Liver (tissue), 8 donors: ENCODE measurements at regions not wholly inside any gene's neighbourhood (a gene's known extent, or its start where the extent isn't known, plus 50 kb on each side); places are given as distances from the start of the nearest gene placed in this dataset.

ENCODE experiments used
- DNase-seq: peaks from one replicate; pipeline ENCODE4 v3.0.0-alpha.2; 2017; ENCODE audit warnings: low spot score
- H3K27ac ChIP-seq, 2 donors: one replicate each; pipeline ENCODE4 v1.7.0; 2013; ENCODE audit warnings: inconsistent platforms in 2 of 2, low read length in 2 of 2, control low read depth in 1 of 2, low read depth in 1 of 2, mild to moderate bottlenecking in 1 of 2
- H3K27me3 ChIP-seq, 4 donors: one replicate each; pipeline versions ENCODE4 v1.6.1 to v1.7.0; 2013; ENCODE audit warnings: low read length in 3 of 4, inconsistent platforms in 1 of 4, mild to moderate bottlenecking in 1 of 4, moderate library complexity in 1 of 4; ENCODE audit not compliant: control insufficient read depth in 4 of 4, insufficient read depth in 4 of 4
- H3K36me3 ChIP-seq, 4 donors: one replicate each; pipeline versions ENCODE4 v1.6.1 to v1.7.0; 2013; ENCODE audit warnings: low read length in 3 of 4, mild to moderate bottlenecking in 3 of 4, low read depth in 1 of 4, moderate library complexity in 1 of 4; ENCODE audit not compliant: control insufficient read depth in 4 of 4, insufficient read depth in 3 of 4
- H3K4me1 ChIP-seq, 4 donors: one replicate each; pipeline versions ENCODE4 v1.6.1 to v1.7.0; 2013; ENCODE audit warnings: low read length in 3 of 4, mild to moderate bottlenecking in 3 of 4, moderate library complexity in 1 of 4; ENCODE audit not compliant: control insufficient read depth in 4 of 4, insufficient read depth in 4 of 4
- H3K4me3 ChIP-seq, 3 donors: one replicate each; pipeline versions ENCODE4 v1.6.1 to v1.7.0; 2013; ENCODE audit warnings: low read length in 3 of 3, control low read depth in 1 of 3, low read depth in 1 of 3, mild to moderate bottlenecking in 1 of 3
- H3K9ac ChIP-seq, 2 donors: one replicate each; pipeline ENCODE4 v1.7.0; 2013; ENCODE audit warnings: low read length in 2 of 2, mild to moderate bottlenecking in 2 of 2, moderate library complexity in 2 of 2, control low read depth in 1 of 2, low read depth in 1 of 2
- H3K9me3 ChIP-seq, 4 donors: one replicate each; pipeline versions ENCODE4 v1.6.1 to v1.7.0; 2013; ENCODE audit warnings: low read length in 3 of 4; ENCODE audit not compliant: control insufficient read depth in 4 of 4
- EGR1 ChIP-seq, 2 donors: IDR thresholded peaks; 2 replicates each; pipeline ENCODE4 v1.6.1; 2016 to 2018; ENCODE audit warnings: antibody characterized with exemption in 2 of 2, low read depth in 2 of 2
- FOXA1 ChIP-seq: IDR thresholded peaks from 2 replicates; pipeline ENCODE4 v1.6.1; 2016; ENCODE audit warnings: antibody characterized with exemption
- FOXA2 ChIP-seq: IDR thresholded peaks from 2 replicates; pipeline ENCODE4 v1.6.1; 2016; ENCODE audit warnings: antibody characterized with exemption
- HNF4G ChIP-seq: IDR thresholded peaks from 2 replicates; pipeline ENCODE4 v1.6.1; 2016; ENCODE audit warnings: antibody characterized with exemption
- JUND ChIP-seq, 2 donors: IDR thresholded peaks; 2 replicates each; pipeline ENCODE4 v1.6.1; 2016; ENCODE audit warnings: antibody characterized with exemption in 2 of 2
- NR2F2 ChIP-seq: IDR thresholded peaks from 2 replicates; pipeline ENCODE4 v1.6.1; 2016; ENCODE audit warnings: antibody characterized with exemption
- RAD21 ChIP-seq, 2 donors: IDR thresholded peaks; 2 replicates each; pipeline ENCODE4 v1.6.1; 2016; ENCODE audit warnings: antibody characterized with exemption in 2 of 2, mild to moderate bottlenecking in 2 of 2
- SP1 ChIP-seq: IDR thresholded peaks from 2 replicates; pipeline ENCODE4 v1.6.1; 2018; ENCODE audit warnings: antibody characterized with exemption, mild to moderate bottlenecking
- YY1 ChIP-seq: IDR thresholded peaks from 2 replicates; pipeline ENCODE4 v1.6.1; 2016; ENCODE audit warnings: antibody characterized with exemption, mild to moderate bottlenecking
- WGBS: extraction: QIAGEN DNeasy Blood & Tissue Kit; methylation state at CpG from one replicate; pipeline ENCODE4 v1.1.7; 2013; 5-methylcytosine and 5-hydroxymethylcytosine counted together
- TF ChIP-seq, protein P1 (sequence below): IDR thresholded peaks from 2 replicates; pipeline ENCODE4 v1.6.1; 2016; ENCODE audit warnings: antibody characterized with exemption, mild to moderate bottlenecking
- TF ChIP-seq, protein P2 (sequence below): IDR thresholded peaks from 2 replicates; pipeline ENCODE4 v1.6.1; 2016; ENCODE audit warnings: antibody characterized with exemption
- TF ChIP-seq, protein P3 (sequence below): IDR thresholded peaks from 2 replicates; pipeline ENCODE4 v1.6.1; 2016; ENCODE audit warnings: antibody characterized with exemption
- TF ChIP-seq, protein P4 (sequence below): fragments of 150-350 bp; IDR thresholded peaks from 2 replicates; pipeline ENCODE4 v1.5.1; 2017; ENCODE audit warnings: improper control_type of control experiment, low read depth, low read length; ENCODE audit not compliant: missing input control
- donor health status: healthy.
- donor health status: healthy.
- donor health status: healthy.
- donor health status: healthy.
- donor health status: healthy.

DNA sequence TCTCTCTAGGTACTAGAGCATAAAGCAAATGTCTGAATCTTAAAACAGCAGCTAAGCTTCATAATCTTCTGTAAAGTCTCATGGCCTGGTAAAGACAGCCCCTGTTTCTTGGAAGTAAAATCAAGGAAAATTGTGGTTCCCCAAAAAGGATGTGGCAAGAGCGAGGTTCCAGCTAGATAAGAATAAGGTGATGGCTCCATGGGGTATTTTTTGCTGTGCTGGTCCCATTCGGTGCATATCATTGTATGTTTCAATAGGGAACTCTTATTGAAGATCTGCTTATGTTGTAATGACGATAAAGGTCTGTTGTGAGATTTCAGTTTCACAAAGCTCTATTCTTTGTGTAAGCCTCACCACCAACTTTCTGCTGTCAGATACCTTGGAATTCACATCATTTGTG, 316.9 kb upstream of the NOCT start:
- H3K27me3 ChIP-seq = no peaks in the 10 kb centered on the region
- H3K4me1 ChIP-seq = no peaks in the 10 kb centered on the region
- DNase-seq = no peak
- H3K27ac ChIP-seq = no peak overlapping the region
- no peak overlapping the region for H3K4me3 ChIP-seq
- no peaks in the 10 kb centered on the region for H3K36me3 ChIP-seq
- TF ChIP-seq, protein P1, sequence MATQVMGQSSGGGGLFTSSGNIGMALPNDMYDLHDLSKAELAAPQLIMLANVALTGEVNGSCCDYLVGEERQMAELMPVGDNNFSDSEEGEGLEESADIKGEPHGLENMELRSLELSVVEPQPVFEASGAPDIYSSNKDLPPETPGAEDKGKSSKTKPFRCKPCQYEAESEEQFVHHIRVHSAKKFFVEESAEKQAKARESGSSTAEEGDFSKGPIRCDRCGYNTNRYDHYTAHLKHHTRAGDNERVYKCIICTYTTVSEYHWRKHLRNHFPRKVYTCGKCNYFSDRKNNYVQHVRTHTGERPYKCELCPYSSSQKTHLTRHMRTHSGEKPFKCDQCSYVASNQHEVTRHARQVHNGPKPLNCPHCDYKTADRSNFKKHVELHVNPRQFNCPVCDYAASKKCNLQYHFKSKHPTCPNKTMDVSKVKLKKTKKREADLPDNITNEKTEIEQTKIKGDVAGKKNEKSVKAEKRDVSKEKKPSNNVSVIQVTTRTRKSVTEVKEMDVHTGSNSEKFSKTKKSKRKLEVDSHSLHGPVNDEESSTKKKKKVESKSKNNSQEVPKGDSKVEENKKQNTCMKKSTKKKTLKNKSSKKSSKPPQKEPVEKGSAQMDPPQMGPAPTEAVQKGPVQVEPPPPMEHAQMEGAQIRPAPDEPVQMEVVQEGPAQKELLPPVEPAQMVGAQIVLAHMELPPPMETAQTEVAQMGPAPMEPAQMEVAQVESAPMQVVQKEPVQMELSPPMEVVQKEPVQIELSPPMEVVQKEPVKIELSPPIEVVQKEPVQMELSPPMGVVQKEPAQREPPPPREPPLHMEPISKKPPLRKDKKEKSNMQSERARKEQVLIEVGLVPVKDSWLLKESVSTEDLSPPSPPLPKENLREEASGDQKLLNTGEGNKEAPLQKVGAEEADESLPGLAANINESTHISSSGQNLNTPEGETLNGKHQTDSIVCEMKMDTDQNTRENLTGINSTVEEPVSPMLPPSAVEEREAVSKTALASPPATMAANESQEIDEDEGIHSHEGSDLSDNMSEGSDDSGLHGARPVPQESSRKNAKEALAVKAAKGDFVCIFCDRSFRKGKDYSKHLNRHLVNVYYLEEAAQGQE = no peak
- no peak for TF ChIP-seq NR2F2
- TF ChIP-seq JUND (IDR thresholded peaks at IDR 0.05) = no peak
- no peak for TF ChIP-seq FOXA1
- WGBS = 65% methylated on average over 3 of the region's 3 CpGs
- H3K9me3 ChIP-seq = no peaks in the 10 kb centered on the region
- no peak overlapping the region for H3K9ac ChIP-seq

DNA sequence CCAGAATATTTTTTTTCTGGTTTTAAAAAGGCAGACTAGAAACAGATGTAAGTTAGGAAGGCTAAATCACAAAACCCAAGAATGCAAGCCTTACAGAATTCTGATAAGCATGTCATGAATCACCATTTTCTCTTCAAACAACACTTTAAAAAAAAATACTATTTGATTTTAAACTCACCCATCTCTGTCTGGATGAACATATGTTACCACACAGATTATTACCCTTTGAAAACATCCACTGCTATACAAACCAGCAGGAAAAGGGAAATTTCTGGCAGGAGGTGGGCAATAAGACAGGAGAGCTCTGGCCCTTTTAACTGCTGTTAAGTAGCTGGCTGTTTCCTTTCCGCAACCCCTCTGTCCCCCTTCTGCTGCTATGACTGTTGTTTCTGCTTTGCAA, 317.7 kb upstream of the NOCT start:
- H3K9ac ChIP-seq = no peak overlapping the region
- H3K27ac ChIP-seq = no peak overlapping the region
- WGBS = 97% methylated on average over 1 of the region's 1 CpG
- TF ChIP-seq YY1 = no peak
- H3K9me3 ChIP-seq = no peaks in the 10 kb centered on the region
- no peak for DNase-seq
- no peaks in the 10 kb centered on the region for H3K4me1 ChIP-seq
- H3K27me3 ChIP-seq = no peaks in the 10 kb centered on the region
- no peaks in the 10 kb centered on the region for H3K36me3 ChIP-seq
- no peak overlapping the region for H3K4me3 ChIP-seq

DNA sequence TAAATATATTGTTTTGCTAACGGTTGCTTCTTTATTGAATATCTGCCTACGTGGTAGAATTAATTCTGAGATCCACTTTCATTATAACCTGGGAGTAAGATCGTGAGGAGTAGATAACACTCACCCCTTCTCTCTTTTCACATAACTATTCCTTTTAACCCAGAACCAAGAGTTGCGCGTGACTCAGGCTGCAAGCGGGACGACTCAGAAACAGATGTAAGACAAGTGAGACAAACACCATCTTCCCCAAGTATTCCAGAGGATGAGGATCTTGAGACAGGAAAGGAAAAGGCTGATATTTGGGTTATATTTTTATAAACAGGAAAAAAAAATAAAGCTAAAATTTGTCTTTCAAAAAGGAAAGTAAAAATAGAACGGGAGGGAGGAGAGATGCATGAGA, 318.8 kb upstream of the NOCT start:
- no peaks in the 10 kb centered on the region for H3K36me3 ChIP-seq
- H3K27ac ChIP-seq = no peak overlapping the region
- H3K9ac ChIP-seq = no peak overlapping the region
- TF ChIP-seq, protein P2, sequence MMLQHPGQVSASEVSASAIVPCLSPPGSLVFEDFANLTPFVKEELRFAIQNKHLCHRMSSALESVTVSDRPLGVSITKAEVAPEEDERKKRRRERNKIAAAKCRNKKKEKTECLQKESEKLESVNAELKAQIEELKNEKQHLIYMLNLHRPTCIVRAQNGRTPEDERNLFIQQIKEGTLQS = no peak
- no peak for TF ChIP-seq FOXA2
- TF ChIP-seq, protein P3, sequence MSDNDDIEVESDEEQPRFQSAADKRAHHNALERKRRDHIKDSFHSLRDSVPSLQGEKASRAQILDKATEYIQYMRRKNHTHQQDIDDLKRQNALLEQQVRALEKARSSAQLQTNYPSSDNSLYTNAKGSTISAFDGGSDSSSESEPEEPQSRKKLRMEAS = no peak
- H3K4me3 ChIP-seq = no peak overlapping the region
- whole genome bisulfite sequencing = 85% methylated on average over 8 of the region's 8 CpGs
- no peaks in the 10 kb centered on the region for H3K4me1 ChIP-seq
- DNase-seq = no peak
- no peaks in the 10 kb centered on the region for H3K9me3 ChIP-seq
- H3K27me3 ChIP-seq = no peaks in the 10 kb centered on the region

GRCh38 chr4:138696058-138696457, 319.5 kb upstream of the NOCT start:
- WGBS = 73% methylated on average over 2 of the region's 2 CpGs
- DNase-seq = no peak
- TF ChIP-seq RAD21 (IDR thresholded peaks at IDR 0.05) (no peak), SP1 (no peak), FOXA2 (no peak), YY1 (no peak), EGR1 (IDR thresholded peaks at IDR 0.05; ENCODE audit: low read depth in 2 of 2) (no peak), NR2F2 (no peak), FOXA1 (no peak), HNF4G (no peak), JUND (IDR thresholded peaks at IDR 0.05) (no peak)
- TF ChIP-seq, protein P4, sequence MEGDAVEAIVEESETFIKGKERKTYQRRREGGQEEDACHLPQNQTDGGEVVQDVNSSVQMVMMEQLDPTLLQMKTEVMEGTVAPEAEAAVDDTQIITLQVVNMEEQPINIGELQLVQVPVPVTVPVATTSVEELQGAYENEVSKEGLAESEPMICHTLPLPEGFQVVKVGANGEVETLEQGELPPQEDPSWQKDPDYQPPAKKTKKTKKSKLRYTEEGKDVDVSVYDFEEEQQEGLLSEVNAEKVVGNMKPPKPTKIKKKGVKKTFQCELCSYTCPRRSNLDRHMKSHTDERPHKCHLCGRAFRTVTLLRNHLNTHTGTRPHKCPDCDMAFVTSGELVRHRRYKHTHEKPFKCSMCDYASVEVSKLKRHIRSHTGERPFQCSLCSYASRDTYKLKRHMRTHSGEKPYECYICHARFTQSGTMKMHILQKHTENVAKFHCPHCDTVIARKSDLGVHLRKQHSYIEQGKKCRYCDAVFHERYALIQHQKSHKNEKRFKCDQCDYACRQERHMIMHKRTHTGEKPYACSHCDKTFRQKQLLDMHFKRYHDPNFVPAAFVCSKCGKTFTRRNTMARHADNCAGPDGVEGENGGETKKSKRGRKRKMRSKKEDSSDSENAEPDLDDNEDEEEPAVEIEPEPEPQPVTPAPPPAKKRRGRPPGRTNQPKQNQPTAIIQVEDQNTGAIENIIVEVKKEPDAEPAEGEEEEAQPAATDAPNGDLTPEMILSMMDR = no peak
- TF ChIP-seq, protein P2 = no peak
- Histone ChIP-seq H3K27ac (no peak overlapping the region), H3K9me3 (no peaks in the 10 kb centered on the region), H3K9ac (no peak overlapping the region), H3K4me3 (no peak overlapping the region), H3K27me3 (no peaks in the 10 kb centered on the region), H3K36me3 (no peaks in the 10 kb centered on the region), H3K4me1 (no peaks in the 10 kb centered on the region)
